IPS DF 6.9 (cell line): ENCODE measurements at regions not wholly inside any gene's neighbourhood (a gene's known extent, or its start where the extent isn't known, plus 50 kb on each side); places are given as distances from the start of the nearest gene placed in this dataset.

Experiments
- DNase-seq: peaks from one replicate; pipeline ENCODE4 v3.0.0-alpha.2; 2013; ENCODE audit warnings: low read depth, low spot score
- H3K27ac ChIP-seq: one replicate; pipeline ENCODE4 v1.5.1; 2013; ENCODE audit warnings: low read length, control low read depth
- H3K27me3 ChIP-seq: 2 replicates; pipeline ENCODE4 v1.6.1; 2013; ENCODE audit warnings: mild to moderate bottlenecking, low read length; ENCODE audit not compliant: control insufficient read depth, insufficient read depth
- H3K36me3 ChIP-seq: 2 replicates; pipeline ENCODE4 v1.6.1; 2013; ENCODE audit warnings: low read length; ENCODE audit not compliant: control insufficient read depth, insufficient read depth
- H3K4me1 ChIP-seq: 2 replicates; pipeline ENCODE4 v1.6.1; 2013; ENCODE audit warnings: low read length; ENCODE audit not compliant: control insufficient read depth, insufficient read depth
- H3K4me3 ChIP-seq: 2 replicates; pipeline ENCODE4 v1.5.1; 2013; ENCODE audit warnings: mild to moderate bottlenecking, low read length
- H3K9me3 ChIP-seq: 2 replicates; pipeline ENCODE4 v1.6.1; 2013; ENCODE audit warnings: low read length, inconsistent platforms; ENCODE audit not compliant: control insufficient read depth, insufficient read depth
- WGBS: extraction: QIAGEN DNeasy Blood & Tissue Kit; methylation state at CpG from one replicate; pipeline ENCODE4 v1.1.7; 2013; ENCODE audit warnings: mixed read lengths, missing lambda C conversion rate; ENCODE audit not compliant: insufficient read length, insufficient coverage; 5-methylcytosine and 5-hydroxymethylcytosine counted together

- no peak for DNase-seq
- H3K27ac ChIP-seq = no peak overlapping the region
- H3K27me3 ChIP-seq = no peaks in the 10 kb centered on the region
- no peaks in the 10 kb centered on the region for H3K36me3 ChIP-seq
- no CpG with 5 or more reads among the region's 10 CpGs for WGBS
- H3K4me1 ChIP-seq = no peaks in the 10 kb centered on the region
- H3K9me3 ChIP-seq = no peaks in the 10 kb centered on the region
- H3K4me3 ChIP-seq = no peak overlapping the region
Observed at GRCh38 chr2:136486115-136486514, 279.2 kb upstream of the THSD7B start.

- Histone ChIP-seq H3K4me1 (no peaks in the 10 kb centered on the region), H3K27me3 (no peaks in the 10 kb centered on the region), H3K4me3 (no peak overlapping the region), H3K36me3 (no peaks in the 10 kb centered on the region), H3K27ac (no peak overlapping the region), H3K9me3 (no peaks in the 10 kb centered on the region)
- no peak for DNase-seq
- no CpG with 5 or more reads among the region's 3 CpGs for WGBS
Observed at GRCh38 chr2:136482966-136483365, 282.4 kb upstream of the THSD7B start.

GRCh38 chr2:136482006-136482405 lies 283.3 kb upstream of the THSD7B start:
- WGBS = no CpG with 5 or more reads among the region's 2 CpGs
- H3K27ac ChIP-seq = no peak overlapping the region
- H3K9me3 ChIP-seq = no peaks in the 10 kb centered on the region
- H3K27me3 ChIP-seq = no peaks in the 10 kb centered on the region
- H3K36me3 ChIP-seq = no peaks in the 10 kb centered on the region
- DNase-seq = no peak
- no peak overlapping the region for H3K4me3 ChIP-seq
- no peaks in the 10 kb centered on the region for H3K4me1 ChIP-seq

GRCh38 chr2:136479696-136480095 lies 285.6 kb upstream of the THSD7B start:
- Histone ChIP-seq H3K4me3 (no peak overlapping the region), H3K27me3 (no peaks in the 10 kb centered on the region)

GRCh38 chr2:136468799-136469369 lies 296.5 kb upstream of the THSD7B start:
- Histone ChIP-seq H3K36me3 (no peaks in the 10 kb centered on the region), H3K27me3 (no peaks in the 10 kb centered on the region), H3K27ac (no peak overlapping the region), H3K4me1 (no peaks in the 10 kb centered on the region), H3K4me3 (no peak overlapping the region), H3K9me3 (no peaks in the 10 kb centered on the region)
- no peak for DNase-seq
- WGBS = no CpG with 5 or more reads among the region's 7 CpGs

More at GRCh38 chr2:136479696-136480095, 285.6 kb upstream of the THSD7B start:
- no peaks in the 10 kb centered on the region for H3K36me3 ChIP-seq
- H3K9me3 ChIP-seq = no peaks in the 10 kb centered on the region
- no peak overlapping the region for H3K27ac ChIP-seq
- no peaks in the 10 kb centered on the region for H3K4me1 ChIP-seq
- DNase-seq = no peak
- no CpG with 5 or more reads among the region's 2 CpGs for WGBS

- Histone ChIP-seq H3K9me3 (no peaks in the 10 kb centered on the region), H3K4me3 (no peak overlapping the region), H3K36me3 (no peaks in the 10 kb centered on the region), H3K27ac (no peak overlapping the region), H3K4me1 (peaks cover 1% of the 10 kb centered on the region; the same call in 1 of the 2 replicates), H3K27me3 (no peaks in the 10 kb centered on the region)
- no peak for DNase-seq
- no CpG with 5 or more reads among the region's 1 CpG for WGBS
Observed at GRCh38 chr2:136452528-136452927, 312.8 kb upstream of the THSD7B start.

- no peaks in the 10 kb centered on the region for H3K27me3 ChIP-seq
- H3K4me3 ChIP-seq = no peak overlapping the region
- H3K4me1 ChIP-seq = peaks cover 1% of the 10 kb centered on the region; the same call in 1 of the 2 replicates
- no peaks in the 10 kb centered on the region for H3K9me3 ChIP-seq
- H3K36me3 ChIP-seq = no peaks in the 10 kb centered on the region
- no CpG with 5 or more reads among the region's 7 CpGs for whole genome bisulfite sequencing
- no peak overlapping the region for H3K27ac ChIP-seq
- no peak for DNase-seq
Observed at GRCh38 chr2:136448986-136449780, 316.2 kb upstream of the THSD7B start.

- no peak overlapping the region for H3K27ac ChIP-seq
- H3K27me3 ChIP-seq = no peaks in the 10 kb centered on the region
- DNase-seq = no peak
- WGBS = no CpG with 5 or more reads among the region's 1 CpG
- no peaks in the 10 kb centered on the region for H3K36me3 ChIP-seq
- H3K4me1 ChIP-seq = peaks cover 1% of the 10 kb centered on the region; the same call in 1 of the 2 replicates
- no peaks in the 10 kb centered on the region for H3K9me3 ChIP-seq
- no peak overlapping the region for H3K4me3 ChIP-seq
Observed at GRCh38 chr2:136448432-136448831, 316.9 kb upstream of the THSD7B start.

GRCh38 chr2:136444323-136444722 lies 321.0 kb upstream of the THSD7B start:
- no peaks in the 10 kb centered on the region for H3K36me3 ChIP-seq
- WGBS = no CpG with 5 or more reads among the region's 7 CpGs
- H3K4me3 ChIP-seq = no peak overlapping the region
- DNase-seq = no peak
- H3K27ac ChIP-seq = no peak overlapping the region
- H3K9me3 ChIP-seq = no peaks in the 10 kb centered on the region
- no peaks in the 10 kb centered on the region for H3K27me3 ChIP-seq
- H3K4me1 ChIP-seq = peaks cover 4% of the 10 kb centered on the region

- Histone ChIP-seq H3K36me3 (no peaks in the 10 kb centered on the region), H3K9me3 (no peaks in the 10 kb centered on the region), H3K4me1 (peaks cover 4% of the 10 kb centered on the region), H3K4me3 (no peak overlapping the region), H3K27me3 (no peaks in the 10 kb centered on the region), H3K27ac (no peak overlapping the region)
- no peak for DNase-seq
- no CpG with 5 or more reads among the region's 2 CpGs for WGBS
Observed at GRCh38 chr2:136443661-136444060, 321.7 kb upstream of the THSD7B start.
